ENCODE measurements at regions not wholly inside any gene's neighbourhood (a gene's known extent, or its start where the extent isn't known, plus 50 kb on each side); places are given as distances from the start of the nearest gene placed in this dataset.

DNA sequence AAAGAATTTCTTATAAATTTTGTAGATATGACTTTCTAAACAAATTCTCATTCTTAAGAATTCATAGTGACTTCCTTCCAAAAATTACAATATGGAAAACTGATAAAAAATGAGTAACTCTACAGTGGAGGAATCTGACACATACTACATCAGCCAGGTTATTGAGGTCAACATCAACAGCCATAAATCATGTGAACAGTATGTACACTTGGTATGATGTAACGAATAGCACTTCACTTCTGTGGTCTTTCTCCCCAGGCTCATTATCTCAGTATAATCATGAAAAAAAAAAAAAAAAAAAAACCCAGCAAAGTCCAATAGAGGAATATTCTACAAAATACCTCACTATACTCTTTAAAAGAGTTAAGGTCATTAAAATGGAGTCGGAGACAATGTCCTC, 111.2 kb upstream of the SUCLG2 start:
- DNase-seq = no peak

DNA sequence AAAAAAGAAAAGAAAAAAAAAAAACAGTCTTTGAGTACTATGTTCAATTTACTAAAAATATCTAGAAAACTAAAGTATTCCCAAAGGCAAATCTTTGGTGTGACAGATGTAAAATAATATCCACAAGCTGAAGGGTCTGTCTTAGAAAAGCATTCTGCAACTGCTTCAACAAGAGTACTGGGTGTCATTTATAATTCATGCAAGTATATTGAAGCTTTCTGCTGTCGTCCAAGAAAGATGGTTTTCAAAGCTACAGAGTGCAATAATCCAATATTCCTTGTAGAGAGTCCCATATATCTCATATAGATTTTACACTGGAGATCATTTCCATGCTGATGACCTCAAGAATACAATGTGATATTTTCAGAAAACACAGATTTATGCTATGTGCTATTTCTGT, 90.9 kb upstream of the SUCLG2 start:
- DNase-seq = no peak

DNA sequence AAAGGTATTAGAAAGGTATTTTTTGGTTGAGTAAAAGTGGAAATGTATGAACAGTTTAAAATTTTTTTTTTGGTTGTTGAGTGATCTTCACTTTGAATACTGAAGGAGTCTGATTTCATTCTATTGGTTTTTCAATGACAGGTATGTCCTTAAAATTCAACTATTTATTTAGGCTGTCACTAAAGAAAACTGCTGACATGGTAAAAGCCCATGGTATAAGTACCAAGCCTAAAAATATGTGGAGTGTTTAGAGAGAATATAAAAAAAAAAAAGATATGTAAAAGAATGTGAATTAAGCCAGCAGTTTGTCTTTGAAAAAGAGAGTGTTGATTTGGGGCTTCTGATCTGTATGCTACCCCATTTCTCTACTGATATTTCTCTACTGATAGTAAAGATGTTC, 90.3 kb upstream of the SUCLG2 start:
- no peak for DNase-seq

DNA sequence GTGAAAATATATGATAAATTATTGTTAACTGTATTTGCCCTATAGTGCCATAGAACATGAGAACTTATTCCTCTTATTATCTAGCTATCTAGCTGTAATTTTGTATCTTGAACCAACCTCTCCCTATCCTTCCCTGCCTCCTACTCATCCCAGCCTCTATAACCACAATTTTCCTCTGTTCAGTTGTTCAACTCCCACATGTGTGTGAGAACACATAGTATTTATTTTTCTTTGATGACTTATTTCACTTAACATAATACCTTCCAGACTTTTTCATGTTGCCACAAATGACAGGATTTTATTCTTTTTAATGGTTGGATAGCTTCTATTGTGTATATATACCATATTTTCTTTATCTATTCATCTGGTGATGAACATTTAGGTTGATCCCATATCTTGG, 85.4 kb upstream of the SUCLG2 start:
- DNase-seq = no peak

DNA sequence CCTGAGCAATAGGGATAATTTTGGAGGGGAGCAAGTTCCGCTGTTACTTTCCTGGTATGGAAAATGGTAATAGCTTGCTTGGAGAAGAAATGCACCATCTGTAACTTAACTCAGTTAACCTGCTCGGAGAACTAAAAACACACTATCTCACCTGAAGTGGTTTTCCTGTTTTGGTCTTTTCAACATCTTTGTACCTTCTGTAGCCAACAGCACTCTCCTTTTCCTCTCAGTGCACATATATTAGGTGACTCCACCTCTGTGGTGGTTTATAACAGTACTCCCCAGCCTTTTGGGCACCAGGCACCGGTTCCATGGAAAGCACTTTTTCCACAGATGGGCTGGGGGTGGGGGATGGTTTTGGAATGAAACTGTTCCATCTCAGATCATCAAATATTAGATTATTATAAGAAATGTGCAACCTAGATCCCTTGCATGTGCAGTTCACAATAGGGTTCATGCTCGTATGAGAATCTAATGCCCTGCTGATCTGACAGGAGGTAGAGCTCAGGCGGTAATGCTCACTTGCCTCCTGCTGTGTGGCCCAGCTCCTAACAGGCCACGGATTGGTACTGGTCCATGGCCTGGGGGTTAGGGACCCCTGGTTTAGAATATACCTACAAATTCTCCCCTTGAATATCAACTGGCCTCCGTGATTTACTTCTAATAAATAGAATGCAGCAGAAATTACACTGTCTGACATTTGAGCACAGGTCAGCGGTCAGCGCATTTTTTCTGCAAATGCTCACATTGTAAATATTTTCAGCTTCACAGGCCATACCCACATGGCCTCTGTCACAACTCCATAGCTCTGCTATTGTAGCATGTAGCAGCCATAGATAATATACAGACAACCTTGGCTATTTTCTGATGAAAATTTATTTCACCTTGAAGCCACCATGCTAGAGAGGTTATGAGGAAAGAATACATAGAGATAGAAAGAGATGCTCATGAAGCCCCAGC, 83.8 kb upstream of the SUCLG2 start:
- no peak for DNase-seq

DNA sequence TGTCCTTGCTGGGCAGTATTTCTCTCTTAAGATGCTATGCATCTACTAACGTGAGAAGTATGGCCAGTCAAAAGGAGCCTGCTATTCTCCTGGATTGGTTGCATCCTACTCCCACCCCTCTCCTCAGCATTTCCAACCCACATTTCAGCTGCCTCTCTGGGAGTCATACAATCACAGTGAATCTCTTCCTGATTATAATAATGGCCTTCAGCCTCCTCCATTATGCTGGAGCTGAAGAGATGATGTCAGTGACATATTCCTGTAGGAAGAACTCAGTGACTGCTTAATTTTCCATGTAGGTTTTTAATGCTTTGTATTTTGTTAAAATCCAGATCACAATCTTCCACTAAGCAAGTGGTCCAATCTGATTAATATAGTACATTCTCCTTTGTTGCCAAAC, 82.7 kb upstream of the SUCLG2 start:
- DNase-seq = no peak

DNA sequence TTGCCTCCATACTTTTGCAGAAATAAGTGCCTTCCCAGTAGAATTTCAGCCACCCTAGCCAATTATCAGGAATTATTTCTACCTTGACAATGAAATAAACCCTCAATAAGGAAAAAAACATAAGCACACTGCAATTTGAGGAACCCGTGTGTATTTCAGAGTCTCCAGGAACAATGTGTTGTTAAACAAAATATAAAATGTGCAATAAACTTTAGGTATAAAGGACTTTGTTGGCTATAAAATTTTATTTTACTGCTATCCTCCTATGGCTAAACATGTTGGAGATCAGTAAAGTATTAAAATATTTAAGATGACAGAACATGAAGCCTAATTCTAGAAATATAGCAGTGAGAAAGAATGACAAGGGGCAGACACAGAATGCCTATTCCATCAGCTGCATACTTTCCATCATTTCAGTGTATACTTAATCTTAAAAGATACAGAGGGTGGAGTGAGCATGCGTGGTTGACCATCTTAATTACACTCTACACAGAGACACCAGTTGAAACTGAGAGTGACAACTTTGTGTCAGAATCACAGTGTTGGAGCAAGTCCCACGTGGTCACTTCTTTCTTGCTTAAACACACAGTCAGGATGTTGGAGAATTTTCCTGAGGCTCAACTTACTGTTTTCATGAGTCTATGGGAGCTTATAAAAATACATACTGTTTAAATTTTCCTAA, 79.0 kb upstream of the SUCLG2 start:
- no peak for DNase-seq

DNA sequence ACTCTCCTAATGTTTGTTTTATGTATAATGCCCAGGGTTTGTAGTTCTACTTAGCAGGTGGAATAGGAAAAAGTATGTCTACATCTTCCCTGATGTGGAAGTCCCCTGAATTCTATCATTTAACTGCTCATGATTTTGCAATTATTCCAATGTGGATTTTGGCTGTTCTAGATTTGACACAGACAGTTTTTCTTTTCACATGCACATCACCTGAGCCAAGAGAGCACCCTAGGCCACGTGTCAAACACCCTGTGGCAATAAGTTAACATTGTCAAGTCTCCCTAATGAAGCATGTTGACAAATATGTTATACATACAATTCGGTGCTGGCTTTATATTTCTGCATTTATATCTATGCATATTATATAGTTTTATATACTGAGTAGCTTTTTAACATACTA, 70.0 kb upstream of the SUCLG2 start:
- DNase-seq = no peak

DNA sequence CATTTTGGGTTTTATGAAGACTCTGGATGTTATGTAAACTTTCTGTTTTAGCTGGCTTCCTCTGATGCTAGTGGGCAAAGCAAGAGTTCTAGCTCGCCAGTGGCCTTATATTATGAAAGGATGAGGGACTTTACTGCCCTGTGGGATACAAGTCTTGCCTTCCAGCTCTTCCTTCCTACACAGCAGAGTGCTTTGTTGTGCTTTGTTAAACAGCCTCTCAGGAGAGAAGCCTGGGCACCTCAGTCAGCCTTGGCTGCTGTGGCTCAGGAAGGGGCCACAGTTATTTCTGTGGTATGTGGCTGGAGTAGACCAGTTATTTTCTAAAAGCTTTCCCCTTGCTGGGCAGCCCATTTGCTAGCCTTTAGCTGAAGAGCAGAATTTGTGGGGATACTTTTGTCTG, 69.5 kb upstream of the SUCLG2 start:
- DNase-seq = no peak

DNA sequence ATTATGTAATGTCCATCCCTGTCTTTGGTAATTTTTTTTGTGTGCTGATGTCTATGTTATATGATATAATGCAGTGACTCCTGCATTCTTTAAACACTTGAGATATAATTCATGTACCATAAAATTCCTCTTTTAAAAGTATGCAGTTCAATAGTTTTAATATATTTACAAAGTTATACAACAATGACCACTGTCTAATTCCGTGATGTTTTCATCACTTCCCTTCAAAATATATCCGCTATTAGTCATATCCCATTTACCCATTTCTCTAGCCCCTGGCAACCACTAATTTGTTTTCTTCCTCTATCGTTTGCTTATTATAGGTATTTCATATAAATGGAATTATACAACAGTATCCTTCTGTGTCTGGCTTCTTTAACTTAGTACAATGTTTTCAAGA, 64.9 kb upstream of the SUCLG2 start:
- DNase-seq = no peak

DNA sequence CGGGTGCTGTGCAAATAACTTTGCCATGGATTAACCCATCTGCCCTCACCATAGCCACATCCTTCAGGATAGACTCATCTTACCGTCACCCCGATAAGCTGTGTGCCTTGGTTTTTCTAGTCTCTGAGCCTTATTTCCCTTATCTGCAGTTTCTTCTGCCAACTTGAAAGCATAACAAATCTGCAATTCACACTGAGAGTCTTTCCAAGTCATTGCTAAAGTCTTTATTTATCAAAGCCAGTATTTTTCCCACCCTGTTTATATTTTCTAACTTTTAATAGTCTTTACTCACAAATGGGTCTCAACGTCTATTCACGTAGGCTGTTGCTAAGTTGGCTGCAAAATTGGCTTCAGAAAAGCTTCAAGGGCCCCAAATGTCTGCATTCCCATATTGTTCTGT, 61.6 kb upstream of the SUCLG2 start:
- DNase-seq = no peak

DNA sequence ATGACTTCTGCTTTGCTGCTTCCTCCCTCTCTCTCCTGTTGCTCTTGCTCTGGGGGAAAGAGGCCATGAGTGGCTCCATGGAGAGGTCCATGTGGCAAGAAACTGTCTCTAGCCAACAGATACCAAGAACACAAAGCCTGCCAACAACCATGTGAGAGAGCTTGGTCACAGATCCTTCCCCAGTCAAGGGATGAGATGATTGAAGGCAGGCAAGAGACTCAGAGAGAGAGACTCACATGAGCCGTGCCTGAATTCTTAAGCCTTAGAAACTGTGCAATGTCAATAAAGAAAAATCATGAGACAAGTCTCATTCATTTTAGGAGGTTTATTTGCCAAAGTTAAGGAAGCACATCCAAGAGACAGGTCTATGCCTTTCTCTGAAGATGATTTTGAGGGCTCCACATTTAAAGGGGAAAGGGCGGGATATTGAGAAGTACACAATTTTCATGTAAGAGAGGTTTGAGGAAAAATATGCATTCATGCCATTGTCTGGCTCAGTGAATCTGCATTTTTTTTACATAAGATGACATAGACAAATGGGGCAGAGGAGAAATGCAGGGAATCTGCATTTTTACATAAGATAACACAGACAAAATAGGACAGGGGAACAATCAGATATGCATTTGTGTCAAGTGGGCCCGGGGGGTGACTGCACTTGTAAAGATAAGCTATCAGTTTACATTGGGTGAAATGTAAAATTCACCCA, 59.5 kb upstream of the SUCLG2 start:
- no peak for DNase-seq

DNA sequence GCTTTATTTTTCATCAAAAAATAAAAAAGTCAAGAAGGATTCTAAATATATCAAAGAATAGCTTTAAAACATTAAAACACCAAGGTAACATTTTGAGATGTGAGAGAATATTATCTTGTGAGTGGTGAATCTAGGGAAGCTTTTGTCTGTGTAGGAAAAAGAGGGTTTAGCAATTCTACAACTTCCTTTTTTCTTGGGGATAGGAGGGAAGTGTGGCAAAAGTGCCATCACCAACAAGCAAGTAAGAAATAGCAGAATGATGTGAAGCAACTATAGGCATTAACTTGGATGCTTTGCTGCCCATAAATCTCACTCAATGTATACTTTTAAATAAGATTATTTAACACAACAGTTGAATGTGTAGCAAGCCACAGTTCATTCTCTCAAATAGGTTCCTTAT, 57.8 kb upstream of the SUCLG2 start:
- no peak for DNase-seq

DNA sequence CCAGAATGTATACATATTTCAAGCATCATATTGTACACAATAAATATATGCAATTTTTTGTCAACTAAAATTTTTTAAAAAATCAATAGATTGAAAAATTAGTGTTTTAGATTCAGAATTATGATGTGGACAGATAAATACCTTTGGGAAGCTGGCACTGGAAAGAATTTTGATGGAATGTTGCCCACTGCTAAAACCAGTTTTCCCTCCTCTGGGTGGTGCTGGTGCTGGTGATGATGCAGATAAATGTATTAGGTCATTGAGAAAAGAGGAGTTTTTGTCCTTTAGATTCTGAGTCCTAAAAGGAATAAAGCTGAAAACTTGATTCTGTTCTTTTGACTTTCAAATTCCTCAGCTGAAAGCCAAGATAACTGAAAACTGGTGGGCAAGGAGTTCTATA, 56.0 kb upstream of the SUCLG2 start:
- DNase-seq = no peak

DNA sequence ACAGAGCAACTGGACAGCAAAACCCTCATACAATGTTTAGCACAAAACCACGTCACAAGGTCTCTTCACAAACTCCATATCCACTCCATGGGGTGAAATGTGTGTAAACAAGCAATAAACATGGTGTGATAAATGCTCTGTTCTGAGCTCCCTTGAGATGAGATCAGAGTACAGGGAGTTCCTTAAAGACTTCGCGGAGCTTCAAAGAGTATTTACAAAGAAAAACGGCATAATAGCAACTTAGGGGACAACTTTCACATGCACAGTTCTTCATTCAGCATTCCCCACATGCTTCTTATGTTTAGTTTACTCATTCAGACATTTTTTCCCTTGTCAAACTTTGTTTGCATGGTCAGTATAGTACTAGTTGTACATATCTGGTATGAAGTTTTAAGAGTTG, 52.5 kb upstream of the SUCLG2 start:
- DNase-seq = no peak

DNA sequence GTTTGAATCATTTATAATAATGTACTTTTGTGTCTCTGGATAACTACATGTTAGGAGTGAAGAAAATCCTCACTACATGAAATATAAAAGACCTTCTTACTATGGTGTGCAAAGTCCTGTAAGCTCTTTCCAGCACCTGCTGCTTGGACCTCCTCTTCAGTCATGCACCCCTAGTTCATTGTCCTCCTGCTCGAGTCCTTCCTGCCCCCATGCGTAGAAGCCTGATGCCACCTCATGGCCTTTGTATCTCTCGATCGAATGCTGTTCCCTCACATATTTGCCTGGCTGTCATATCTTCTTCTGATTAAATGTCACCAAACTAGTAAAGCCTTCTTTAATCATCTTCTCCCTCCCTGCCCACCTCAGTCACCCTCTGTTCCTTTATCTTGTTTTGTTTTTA, 49.9 kb upstream of the SUCLG2 start:
- no peak for DNase-seq
